ENCODE measurements at regions not wholly inside any gene's neighbourhood (a gene's known extent, or its start where the extent isn't known, plus 50 kb on each side); places are given as distances from the start of the nearest gene placed in this dataset.

DNA sequence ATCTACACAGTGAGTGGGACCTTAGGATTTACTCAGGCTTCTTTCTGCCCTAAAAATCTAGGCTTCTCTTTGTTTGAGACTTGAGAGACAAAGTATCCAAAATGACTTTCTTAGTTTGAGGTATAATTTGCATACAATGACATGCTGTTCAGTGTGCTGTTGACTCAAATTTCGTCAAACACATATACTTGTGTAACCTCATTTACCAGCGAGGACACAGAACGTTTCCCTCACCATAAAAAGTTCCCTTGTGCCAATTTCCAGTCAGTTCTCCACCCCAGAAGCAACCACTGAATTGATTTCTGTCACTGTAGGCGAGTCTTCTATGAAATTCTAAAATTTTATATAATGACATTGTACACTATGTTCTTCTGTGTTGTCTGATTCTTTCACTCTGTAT is 68.0 kb upstream of the MAF start:
- no peak for DNase-seq (ENCODE audit: low read depth)
- TF ChIP-seq, protein P1, sequence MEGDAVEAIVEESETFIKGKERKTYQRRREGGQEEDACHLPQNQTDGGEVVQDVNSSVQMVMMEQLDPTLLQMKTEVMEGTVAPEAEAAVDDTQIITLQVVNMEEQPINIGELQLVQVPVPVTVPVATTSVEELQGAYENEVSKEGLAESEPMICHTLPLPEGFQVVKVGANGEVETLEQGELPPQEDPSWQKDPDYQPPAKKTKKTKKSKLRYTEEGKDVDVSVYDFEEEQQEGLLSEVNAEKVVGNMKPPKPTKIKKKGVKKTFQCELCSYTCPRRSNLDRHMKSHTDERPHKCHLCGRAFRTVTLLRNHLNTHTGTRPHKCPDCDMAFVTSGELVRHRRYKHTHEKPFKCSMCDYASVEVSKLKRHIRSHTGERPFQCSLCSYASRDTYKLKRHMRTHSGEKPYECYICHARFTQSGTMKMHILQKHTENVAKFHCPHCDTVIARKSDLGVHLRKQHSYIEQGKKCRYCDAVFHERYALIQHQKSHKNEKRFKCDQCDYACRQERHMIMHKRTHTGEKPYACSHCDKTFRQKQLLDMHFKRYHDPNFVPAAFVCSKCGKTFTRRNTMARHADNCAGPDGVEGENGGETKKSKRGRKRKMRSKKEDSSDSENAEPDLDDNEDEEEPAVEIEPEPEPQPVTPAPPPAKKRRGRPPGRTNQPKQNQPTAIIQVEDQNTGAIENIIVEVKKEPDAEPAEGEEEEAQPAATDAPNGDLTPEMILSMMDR (conservative IDR thresholded peaks at IDR 0.05; ENCODE audit: low read depth, low read length), result no peak
- no peak overlapping the region for H3K4me3 ChIP-seq (ENCODE audit: low read depth, low read length)

DNA sequence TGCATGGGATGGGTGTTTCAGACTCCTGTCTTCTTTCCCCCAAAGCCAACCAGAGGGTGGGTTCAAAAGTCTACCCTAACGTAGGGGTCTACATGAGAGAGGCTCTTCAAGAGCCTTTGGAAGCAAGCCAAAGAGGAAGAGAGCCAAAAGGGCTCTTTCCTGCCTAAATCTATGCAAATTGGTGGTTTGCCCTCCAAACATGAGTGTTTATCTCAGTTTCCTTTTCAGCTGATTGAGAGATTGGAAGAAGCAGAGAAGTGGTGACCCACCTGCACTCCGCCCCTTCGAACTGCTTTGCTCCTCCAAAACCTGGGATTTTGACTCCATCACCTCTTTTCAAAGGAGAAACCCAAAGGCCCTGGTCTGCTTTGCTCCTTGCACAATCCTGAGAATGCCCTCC is 65.4 kb upstream of the MAF start:
- TF ChIP-seq, protein P1 (conservative IDR thresholded peaks at IDR 0.05; ENCODE audit: low read depth, low read length), result no peak
- no peak overlapping the region for H3K4me3 ChIP-seq (ENCODE audit: low read depth, low read length)
- DNase-seq (ENCODE audit: low read depth), result no peak

DNA sequence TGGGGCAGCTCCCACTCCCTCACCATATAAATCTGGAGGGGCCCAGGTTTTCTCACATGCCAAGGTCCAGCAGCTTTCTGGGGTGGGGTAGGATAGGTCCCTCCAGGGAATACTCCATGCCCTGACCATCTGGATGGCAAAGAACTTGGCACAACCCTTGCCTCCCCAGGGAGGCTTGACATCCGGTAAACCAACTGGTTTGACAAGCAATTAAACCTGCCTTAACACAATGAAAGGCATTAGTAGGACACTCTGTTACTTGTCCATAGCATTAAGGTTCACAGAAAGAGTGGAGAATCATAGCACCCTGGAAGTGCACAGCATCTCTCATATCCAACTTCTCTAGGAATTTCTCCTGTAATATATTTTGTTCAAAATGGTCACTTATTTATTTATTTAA is 63.9 kb upstream of the MAF start:
- no peak overlapping the region for H3K4me3 ChIP-seq (ENCODE audit: low read depth, low read length)
- DNase-seq (ENCODE audit: low read depth), result no peak
- TF ChIP-seq, protein P1 (conservative IDR thresholded peaks at IDR 0.05; ENCODE audit: low read depth, low read length), result no peak

DNA sequence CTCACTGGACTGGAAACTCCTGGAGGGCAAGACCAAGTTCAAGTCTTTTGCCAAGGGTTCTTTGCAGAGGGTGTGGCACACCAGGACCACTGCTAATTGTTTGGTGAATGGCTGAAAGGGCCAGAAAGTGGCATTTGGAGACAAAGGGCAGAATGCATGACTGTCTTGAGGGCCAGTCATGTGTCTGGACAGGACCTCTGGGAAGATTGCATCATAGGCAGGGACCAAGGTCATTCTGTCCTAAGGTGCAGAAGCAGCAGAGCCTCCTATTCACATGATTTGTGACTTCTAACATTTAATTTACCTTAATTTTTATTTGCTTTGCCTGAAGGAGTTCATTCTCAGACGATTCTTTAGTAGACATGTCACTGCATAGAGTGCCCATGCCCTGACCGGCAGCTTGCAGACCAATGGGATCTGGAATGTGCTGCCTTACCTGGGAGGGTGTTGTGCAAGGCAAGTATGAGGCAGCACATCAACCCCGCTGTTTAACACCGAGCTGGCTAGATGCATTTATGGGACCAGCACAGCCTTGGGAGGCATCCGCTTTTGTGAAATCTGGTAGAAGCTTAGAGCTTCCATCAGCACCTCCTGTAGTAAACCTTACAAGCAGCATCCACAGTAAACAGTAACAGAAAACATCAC is 62.3 kb upstream of the MAF start:
- TF ChIP-seq, protein P1 (conservative IDR thresholded peaks at IDR 0.05; ENCODE audit: low read depth, low read length), result no peak
- no peak for DNase-seq (ENCODE audit: low read depth)
- no peak overlapping the region for H3K4me3 ChIP-seq (ENCODE audit: low read depth, low read length)

DNA sequence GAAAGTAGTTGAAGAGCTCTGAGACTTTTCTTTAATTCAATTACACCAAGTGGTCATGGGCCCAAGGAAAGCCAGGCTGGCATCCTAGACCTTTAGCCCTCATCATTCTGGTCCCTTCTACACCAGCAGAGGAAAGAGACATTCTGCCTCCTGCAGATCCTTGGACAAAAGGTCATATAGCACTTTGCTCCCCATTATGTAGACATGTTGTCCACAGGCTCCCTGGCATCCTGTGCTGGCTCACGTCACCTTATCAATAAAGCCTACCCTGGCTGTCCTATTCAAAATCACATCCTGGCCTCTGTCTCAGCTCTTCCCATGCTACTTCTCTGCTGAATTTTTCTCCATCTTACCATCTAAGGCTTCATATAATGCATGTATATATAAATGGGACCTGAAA is 61.6 kb upstream of the MAF start:
- TF ChIP-seq, protein P1 (conservative IDR thresholded peaks at IDR 0.05; ENCODE audit: low read depth, low read length), result no peak
- DNase-seq (ENCODE audit: low read depth), result no peak
- no peak overlapping the region for H3K4me3 ChIP-seq (ENCODE audit: low read depth, low read length)

DNA sequence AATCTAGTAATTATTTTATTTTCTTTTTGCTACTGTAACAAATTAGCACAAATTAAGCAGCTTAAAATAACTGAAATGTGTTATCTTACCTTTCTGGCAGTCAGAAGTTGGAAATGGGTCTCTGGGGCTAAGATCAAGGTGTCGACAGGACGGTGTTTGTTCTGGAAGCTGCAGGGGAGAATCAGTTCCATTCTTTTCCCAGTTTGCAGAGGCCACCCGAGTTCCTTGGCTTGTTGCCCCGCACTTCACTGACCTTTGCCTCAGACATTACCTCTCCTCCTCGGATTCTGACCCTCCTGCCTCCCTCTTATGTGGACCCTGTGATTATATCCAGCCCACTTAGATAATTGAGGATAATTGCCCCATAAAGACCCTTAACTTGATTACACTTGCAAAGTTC is 61.0 kb upstream of the MAF start:
- TF ChIP-seq, protein P1 (conservative IDR thresholded peaks at IDR 0.05; ENCODE audit: low read depth, low read length), result no peak

DNA sequence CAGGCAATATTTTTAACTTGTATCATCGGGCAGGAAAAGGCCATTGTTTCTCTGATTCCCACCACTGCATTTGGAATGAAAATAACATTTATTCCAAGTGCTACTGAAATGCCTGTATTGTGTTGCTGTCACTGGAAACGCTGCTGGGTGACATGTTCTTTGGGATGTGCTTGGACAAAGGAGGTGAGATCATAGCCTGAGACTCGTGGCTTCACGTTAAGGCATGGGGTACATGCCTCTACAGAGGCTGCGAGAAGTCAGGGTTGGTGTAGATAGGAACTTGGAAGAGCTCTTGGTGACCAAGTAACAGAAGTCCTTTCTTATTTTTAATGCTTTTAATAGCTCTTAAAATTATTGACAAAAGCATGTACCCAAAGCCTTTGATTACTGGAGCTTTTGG is 58.8 kb upstream of the MAF start:
- TF ChIP-seq, protein P1 (conservative IDR thresholded peaks at IDR 0.05; ENCODE audit: low read depth, low read length), result no peak
- no peak overlapping the region for H3K4me3 ChIP-seq (ENCODE audit: low read depth, low read length)
- no peak for DNase-seq (ENCODE audit: low read depth)

More for the DNA sequence above, 61.0 kb upstream of the MAF start:
- H3K4me3 ChIP-seq (ENCODE audit: low read depth, low read length), result no peak overlapping the region
- no peak for DNase-seq (ENCODE audit: low read depth)
